ENCODE measurements at regions not wholly inside any gene's neighbourhood (a gene's known extent, or its start where the extent isn't known, plus 50 kb on each side); places are given as distances from the start of the nearest gene placed in this dataset.

GRCh38 chr9:80906728-80907127, 782.6 kb downstream of the TLE1 start:
- H3K9me3 Mint-ChIP-seq, result no peaks in the 10 kb centered on the region
- Histone ChIP-seq H3K27ac (ENCODE audit: insufficient read length, low read depth, low read length) (no peak overlapping the region), H2BK5ac (ENCODE audit: insufficient read length, low read length) (no peak overlapping the region), H3K23me2 (ENCODE audit: insufficient read length, low read depth, low read length, poor library complexity, severe bottlenecking) (no peaks in the 10 kb centered on the region), H3K18ac (ENCODE audit: insufficient read length, low read depth, low read length) (no peak overlapping the region), H3K56ac (ENCODE audit: insufficient read length, low read depth, low read length) (no peak overlapping the region), H4K8ac (replicated peaks; ENCODE audit: insufficient read length, low read depth, low read length) (no peak overlapping the region), H4K91ac (ENCODE audit: insufficient read length, low read depth, low read length) (no peak overlapping the region), H2BK15ac (ENCODE audit: low read depth, low read length) (no peak overlapping the region), H3K4me2 (ENCODE audit: insufficient read depth, insufficient read length, low read length) (no peak overlapping the region), H2BK120ac (ENCODE audit: low read depth, low read length, poor library complexity, severe bottlenecking) (no peak overlapping the region), H2BK12ac (ENCODE audit: insufficient read length, low read depth, low read length) (no peak overlapping the region), H3K14ac (ENCODE audit: insufficient read depth, low read length) (no peak overlapping the region), H3K4ac (ENCODE audit: low read depth, low read length) (no peak overlapping the region), H3K23ac (ENCODE audit: insufficient read length, low read depth, low read length) (no peak overlapping the region), H3K79me2 (ENCODE audit: insufficient read depth, low read length) (no peaks in the 10 kb centered on the region), H3K9me3 (ENCODE audit: control insufficient read depth, low read depth, low read length) (no peaks in the 10 kb centered on the region), H4K5ac (ENCODE audit: insufficient read length, low read depth, low read length) (no peak overlapping the region), H3K79me1 (ENCODE audit: insufficient read depth, low read depth, low read length, poor library complexity, severe bottlenecking) (no peaks in the 10 kb centered on the region), H2AFZ (ENCODE audit: low read length) (no peak overlapping the region), H4K20me1 (ENCODE audit: control insufficient read depth, insufficient read depth, insufficient read length) (no peaks in the 10 kb centered on the region), H3K9ac (ENCODE audit: extremely low read depth, insufficient read length, low read length) (no peak overlapping the region), H2AK5ac (ENCODE audit: insufficient read length, low read length) (no peak overlapping the region), H2BK20ac (ENCODE audit: low read depth, low read length, poor library complexity, severe bottlenecking) (no peak overlapping the region), H3K4me1 (ENCODE audit: insufficient read depth, low read length) (no peaks in the 10 kb centered on the region), H3K27me3 (ENCODE audit: insufficient read depth, low read length) (no peaks in the 10 kb centered on the region), H3T11ph (ENCODE audit: low read length) (no peak overlapping the region)
- H3K4me1 Mint-ChIP-seq, result no peaks in the 10 kb centered on the region
- no peaks in the 10 kb centered on the region for H3K27me3 Mint-ChIP-seq (ENCODE audit: low read depth)
- no peak overlapping the region for H3K4me3 Mint-ChIP-seq
- no peak overlapping the region for H3K27ac Mint-ChIP-seq
- no peaks in the 10 kb centered on the region for H3K36me3 Mint-ChIP-seq (ENCODE audit: insufficient read depth in 1 of 3, low read depth in 3 of 3)
- no peak for TF ChIP-seq CTCF (conservative IDR thresholded peaks at IDR 0.05)
- no CpG with 5 or more reads among the region's 10 CpGs for WGBS (ENCODE audit: extremely low coverage, insufficient read length, low lambda C conversion rate)
- DNase-seq, result no peak

Data from H9 (cell line).